Endothelial cell of umbilical vein (primary cell): ENCODE measurements at regions not wholly inside any gene's neighbourhood (a gene's known extent, or its start where the extent isn't known, plus 50 kb on each side); places are given as distances from the start of the nearest gene placed in this dataset.

Experiments
- BruUV-seq: library from RNA; stranded (reverse); fragments of 400-500 nt; replicated peaks from 2 replicates; lab custom pipeline; 2021; lab: Mats Ljungman, UMichigan
- CTCF ChIA-PET: fragments of 300-600, 350-600 bp; sonication (Branson Sonifier 250); formaldehyde crosslinking; loops from one replicate; lab custom pipeline; 2021; ENCODE audit warnings: antibody characterized with exemption, inconsistent platforms; lab: Charles Lee
- POLR2A ChIA-PET: fragments of 300-600, 350-600 bp; sonication (Branson Sonifier 250); formaldehyde crosslinking; loops from one replicate; lab custom pipeline; 2021; ENCODE audit warnings: antibody characterized with exemption, inconsistent platforms; lab: Charles Lee
- DNase-seq: peaks from one replicate; pipeline ENCODE4 v3.0.0-alpha.2; 2011; ENCODE audit warnings: low read depth, low spot score
- FAIRE-seq: peaks from 2 replicates; lab custom pipeline; 2011; peaks lifted over from hg19 to GRCh38; lab: Jason Lieb, UNC
- H2AFZ ChIP-seq: 2 replicates; pipeline ENCODE4 v1.6.0; 2012; ENCODE audit warnings: low read depth, low read length, control low read depth, inconsistent platforms
- H3K27ac ChIP-seq: 2 replicates; pipeline ENCODE4 v1.5.1; 2011; ENCODE audit warnings: low read depth, mild to moderate bottlenecking, control low read depth, low read length, moderate library complexity; ENCODE audit not compliant: insufficient read depth
- H3K27me3 ChIP-seq, 2 experiments: 2 replicates each; pipeline versions ENCODE4 v1.6.0 to v1.6.1; 2011; ENCODE audit warnings: low read length in 2 of 2, mixed read lengths in 1 of 2; ENCODE audit not compliant: control insufficient read depth in 2 of 2, insufficient read depth in 2 of 2
- H3K36me3 ChIP-seq, 2 experiments: 2 replicates in 1 of 2; 3 replicates in 1 of 2; pipeline ENCODE4 v1.5.1; 2011; ENCODE audit warnings: low read length in 2 of 2, mild to moderate bottlenecking in 1 of 2, moderate library complexity in 1 of 2; ENCODE audit not compliant: control insufficient read depth in 2 of 2, insufficient read depth in 2 of 2; ENCODE audit errors: extremely low read depth in 1 of 2
- H3K4me1 ChIP-seq: 3 replicates; pipeline ENCODE4 v1.5.1; 2011; ENCODE audit warnings: mild to moderate bottlenecking, low read length; ENCODE audit not compliant: control insufficient read depth, insufficient read depth; ENCODE audit errors: extremely low read depth
- H3K4me2 ChIP-seq: 2 replicates; pipeline ENCODE4 v1.6.1; 2011; ENCODE audit warnings: low read length, control low read depth, mixed read lengths; ENCODE audit not compliant: insufficient read depth
- H3K4me3 ChIP-seq, 3 experiments: fragments of 200-600 bp in 1 of 3; sonication (generic), shearing (Covaris generic) in 1 of 3; replicated peaks in 1 of 3; 2 replicates each; pipeline ENCODE4 v1.5.1; 2011 to 2016; ENCODE audit warnings: control low read depth in 3 of 3, low read length in 3 of 3, mild to moderate bottlenecking in 2 of 3, inconsistent platforms in 1 of 3, low read depth in 1 of 3, moderate library complexity in 1 of 3; ENCODE audit not compliant: insufficient read depth in 1 of 3
- H3K79me2 ChIP-seq: 2 replicates; pipeline ENCODE4 v1.6.0; 2012; ENCODE audit warnings: low read length, inconsistent platforms; ENCODE audit not compliant: control insufficient read depth, insufficient read depth
- H3K9ac ChIP-seq: replicated peaks from 2 replicates; pipeline ENCODE3; 2011; ENCODE audit warnings: low read length, control low read depth; ENCODE audit not compliant: insufficient read depth; ENCODE audit errors: extremely low read depth
- H3K9me1 ChIP-seq: replicated peaks from 3 replicates; pipeline ENCODE4 v1.6.0; 2011; ENCODE audit warnings: mild to moderate bottlenecking, low read length; ENCODE audit not compliant: control insufficient read depth, insufficient read depth; ENCODE audit errors: extremely low read depth
- H3K9me3 ChIP-seq: replicated peaks from 2 replicates; pipeline ENCODE4 v1.5.1; 2012; ENCODE audit warnings: low read length, inconsistent platforms; ENCODE audit not compliant: control insufficient read depth, insufficient read depth
- H4K20me1 ChIP-seq: replicated peaks from 2 replicates; pipeline ENCODE3; 2011; ENCODE audit warnings: mild to moderate bottlenecking, low read length; ENCODE audit not compliant: control insufficient read depth, insufficient read depth; ENCODE audit errors: extremely low read depth
- EZH2 ChIP-seq: IDR thresholded peaks from 2 replicates; pipeline ENCODE4 v1.6.1; 2012; ENCODE audit warnings: borderline replicate concordance, low read depth, mild to moderate bottlenecking, moderate library complexity, low read length, inconsistent platforms; ENCODE audit not compliant: severe bottlenecking
- FOS ChIP-seq: IDR thresholded peaks from 2 replicates; pipeline ENCODE4 v1.6.1; 2011; ENCODE audit warnings: mild to moderate bottlenecking, low read length, moderate library complexity, borderline replicate concordance; ENCODE audit not compliant: insufficient read depth
- GATA2 ChIP-seq: IDR thresholded peaks from 2 replicates; pipeline ENCODE4 v1.7.0; 2011; ENCODE audit warnings: low read depth, mild to moderate bottlenecking, moderate library complexity, mixed read lengths, low read length; ENCODE audit not compliant: insufficient read length, insufficient read depth
- JUN ChIP-seq: IDR thresholded peaks from 2 replicates; pipeline ENCODE4 v1.6.1; 2011; ENCODE audit warnings: borderline replicate concordance, low read depth; ENCODE audit not compliant: insufficient read length, insufficient read depth
- MYC ChIP-seq: IDR thresholded peaks from one replicate; pipeline ENCODE4 v1.6.1; 2011; ENCODE audit warnings: mild to moderate bottlenecking, low read depth, low read length
- POLR2A ChIP-seq: IDR thresholded peaks from 2 replicates; pipeline ENCODE4 v1.6.1; 2012; ENCODE audit warnings: low read depth, mild to moderate bottlenecking, control low read depth, low read length
- POLR2AphosphoS5 ChIP-seq: IDR thresholded peaks from 2 replicates; pipeline ENCODE4 v1.6.1; 2012; ENCODE audit warnings: low read depth, mild to moderate bottlenecking, control low read depth, low read length, moderate library complexity; ENCODE audit not compliant: insufficient read depth
- dilution Hi-C: fragments of 300-500 bp; cut with MboI; formaldehyde crosslinking; loops from one replicate; pipeline ENCODE4 v1.15.0; 2019; ENCODE audit warnings: low sequenced_read_pairs; ENCODE audit not compliant: extremely low pct_ligation_motif_present
- intact Hi-C: fragments of 100-400 bp; cut with micrococcal nuclease; formaldehyde crosslinking; loops from one replicate; pipeline ENCODE4 v1.10.0; 2022
- TF ChIP-seq, protein P1 (sequence below), 2 donors: IDR thresholded peaks; 1 replicate in 1 of 2; 2 replicates in 1 of 2; pipeline ENCODE4 v1.5.1; 2011; ENCODE audit warnings: low read length in 2 of 2, mild to moderate bottlenecking in 2 of 2, moderate library complexity in 2 of 2, control low read depth in 1 of 2, inconsistent platforms in 1 of 2, low read depth in 1 of 2; ENCODE audit not compliant: insufficient read depth in 1 of 2; ENCODE audit errors: extremely low read depth in 1 of 2
- TF ChIP-seq, protein P2 (sequence below): IDR thresholded peaks from 2 replicates; pipeline ENCODE4 v1.6.1; 2011; ENCODE audit not compliant: insufficient read depth, insufficient read length

DNA sequence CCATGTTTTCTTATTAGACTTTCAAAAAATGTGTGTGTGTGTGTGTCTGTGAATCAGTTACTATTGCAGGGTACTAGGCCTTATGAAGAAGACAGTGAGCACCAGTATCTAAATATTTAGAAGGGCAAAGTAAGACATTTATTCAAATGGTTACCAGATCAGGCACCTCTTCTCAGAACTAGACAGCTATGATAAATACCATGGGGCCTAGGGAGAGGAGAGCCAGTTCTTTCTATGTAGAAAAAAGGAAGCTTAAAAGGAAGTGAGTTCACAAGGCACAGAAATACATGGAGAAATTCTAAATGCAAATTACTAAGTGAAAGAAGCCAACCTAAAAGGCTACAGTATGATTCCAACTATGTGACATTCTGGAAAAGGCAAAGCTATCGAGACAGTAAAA, 261.3 kb downstream of the SOX11 start:
- Histone ChIP-seq H3K9me3 (peaks cover 9% of the 10 kb centered on the region), H3K4me2 (no peak overlapping the region), H3K9ac (no peak overlapping the region), H4K20me1 (no peaks in the 10 kb centered on the region), H3K4me3 (no peak overlapping the region), H3K79me2 (no peaks in the 10 kb centered on the region), H3K27ac (no peak overlapping the region), H2AFZ (no peak overlapping the region), H3K4me1 (no peaks in the 10 kb centered on the region), H3K27me3 (no peaks in the 10 kb centered on the region), H3K9me1 (no peaks in the 10 kb centered on the region), H3K36me3 (no peaks in the 10 kb centered on the region)
- TF ChIP-seq JUN (no peak), EZH2 (no peak), MYC (no peak)
- TF ChIP-seq, protein P1, sequence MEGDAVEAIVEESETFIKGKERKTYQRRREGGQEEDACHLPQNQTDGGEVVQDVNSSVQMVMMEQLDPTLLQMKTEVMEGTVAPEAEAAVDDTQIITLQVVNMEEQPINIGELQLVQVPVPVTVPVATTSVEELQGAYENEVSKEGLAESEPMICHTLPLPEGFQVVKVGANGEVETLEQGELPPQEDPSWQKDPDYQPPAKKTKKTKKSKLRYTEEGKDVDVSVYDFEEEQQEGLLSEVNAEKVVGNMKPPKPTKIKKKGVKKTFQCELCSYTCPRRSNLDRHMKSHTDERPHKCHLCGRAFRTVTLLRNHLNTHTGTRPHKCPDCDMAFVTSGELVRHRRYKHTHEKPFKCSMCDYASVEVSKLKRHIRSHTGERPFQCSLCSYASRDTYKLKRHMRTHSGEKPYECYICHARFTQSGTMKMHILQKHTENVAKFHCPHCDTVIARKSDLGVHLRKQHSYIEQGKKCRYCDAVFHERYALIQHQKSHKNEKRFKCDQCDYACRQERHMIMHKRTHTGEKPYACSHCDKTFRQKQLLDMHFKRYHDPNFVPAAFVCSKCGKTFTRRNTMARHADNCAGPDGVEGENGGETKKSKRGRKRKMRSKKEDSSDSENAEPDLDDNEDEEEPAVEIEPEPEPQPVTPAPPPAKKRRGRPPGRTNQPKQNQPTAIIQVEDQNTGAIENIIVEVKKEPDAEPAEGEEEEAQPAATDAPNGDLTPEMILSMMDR (IDR thresholded peaks at IDR 0.05; ENCODE audit: extremely low read depth in 1 of 2, insufficient read depth in 1 of 2, low read depth in 1 of 2, low read length in 2 of 2): no peak
- TF ChIP-seq, protein P2, sequence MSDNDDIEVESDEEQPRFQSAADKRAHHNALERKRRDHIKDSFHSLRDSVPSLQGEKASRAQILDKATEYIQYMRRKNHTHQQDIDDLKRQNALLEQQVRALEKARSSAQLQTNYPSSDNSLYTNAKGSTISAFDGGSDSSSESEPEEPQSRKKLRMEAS: no peak
- ChIA-PET POLR2A (no interaction called here), CTCF (no interaction called here)
- intact Hi-C loops: no loop called here
- no peak for DNase-seq
- no TSS peak for BruUV-seq
- dilution Hi-C loops: no loop called here
- no peak for FAIRE-seq

DNA sequence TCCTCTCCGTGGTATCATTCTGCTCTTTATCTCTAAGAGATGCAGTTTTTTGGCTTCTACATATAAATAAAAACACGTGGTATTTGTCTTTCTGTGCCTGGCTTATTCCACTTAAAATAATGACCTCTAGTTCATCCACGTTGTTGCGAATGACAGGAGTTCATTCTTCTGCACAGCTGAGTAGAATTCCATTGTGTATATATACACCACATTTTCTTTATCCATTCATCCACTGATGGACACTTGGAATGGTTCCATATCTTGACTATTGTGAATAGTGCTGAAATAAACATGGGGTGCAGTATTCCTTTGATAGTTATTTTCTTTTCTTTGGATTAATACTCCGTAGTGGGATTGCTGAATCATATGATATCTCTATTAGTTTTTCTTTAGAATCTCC, 262.3 kb downstream of the SOX11 start:
- no peaks in the 10 kb centered on the region for H3K4me1 ChIP-seq
- FAIRE-seq (no peak), DNase-seq (no peak)
- no peaks in the 10 kb centered on the region for H3K27me3 ChIP-seq
- ChIA-PET POLR2A (no interaction called here), CTCF (no interaction called here)
- no peak overlapping the region for H2AFZ ChIP-seq
- no peak overlapping the region for H3K27ac ChIP-seq
- TF ChIP-seq POLR2A (no peak), JUN (no peak), MYC (no peak), FOS (no peak), GATA2 (no peak), EZH2 (no peak), POLR2AphosphoS5 (no peak)
- TF ChIP-seq, protein P2: no peak
- TF ChIP-seq, protein P1 (IDR thresholded peaks at IDR 0.05; ENCODE audit: extremely low read depth in 1 of 2, insufficient read depth in 1 of 2, low read depth in 1 of 2, low read length in 2 of 2): no peak
- intact Hi-C loops: no loop called here
- H3K9me3 ChIP-seq: peaks cover 6% of the 10 kb centered on the region
- no peak overlapping the region for H3K4me3 ChIP-seq
- no peak overlapping the region for H3K9ac ChIP-seq
- H3K36me3 ChIP-seq: no peaks in the 10 kb centered on the region
- no peaks in the 10 kb centered on the region for H3K79me2 ChIP-seq
- H3K4me2 ChIP-seq: no peak overlapping the region
- no TSS peak for BruUV-seq
- no peaks in the 10 kb centered on the region for H3K9me1 ChIP-seq
- dilution Hi-C loops: no loop called here
- no peaks in the 10 kb centered on the region for H4K20me1 ChIP-seq
